GM23338 (cell line): ENCODE measurements at regions not wholly inside any gene's neighbourhood (a gene's known extent, or its start where the extent isn't known, plus 50 kb on each side); places are given as distances from the start of the nearest gene placed in this dataset.

Source experiments
- ATAC-seq: fragments of 200-7000 bp; cut with Tn5 transposase; 3 replicates; pipeline ENCODE4 v1.9.1; 2020
- DNase-seq: peaks from one replicate; pipeline ENCODE4 v3.0.0-alpha.2; 2015; ENCODE audit warnings: low spot score
- H2AFZ ChIP-seq: fragments of 200-600 bp; sonication (generic); 2 replicates; pipeline ENCODE4 v1.8.0; 2016; ENCODE audit warnings: antibody characterized with exemption, mild to moderate bottlenecking, moderate library complexity
- H3F3A ChIP-seq: fragments of 200-600 bp; sonication (generic); replicated peaks from 2 replicates; pipeline ENCODE4 v1.8.0; 2017; ENCODE audit warnings: antibody characterized with exemption, mixed run types, low read depth
- H3K27ac ChIP-seq: fragments of 200-600 bp; sonication (generic); 2 replicates; pipeline ENCODE4 v1.6.1; 2016; ENCODE audit warnings: low read depth
- H3K27me3 ChIP-seq: fragments of 200-600 bp; sonication (generic); 2 replicates; pipeline ENCODE4 v1.8.0; 2016; ENCODE audit warnings: mild to moderate bottlenecking, mixed run types, moderate library complexity; ENCODE audit not compliant: insufficient read depth
- H3K36me3 ChIP-seq: fragments of 200-600 bp; sonication (generic); 2 replicates; pipeline ENCODE4 v1.8.0; 2016; ENCODE audit warnings: mild to moderate bottlenecking; ENCODE audit not compliant: insufficient read depth
- H3K4me1 ChIP-seq: fragments of 200-600 bp; sonication (generic); 2 replicates; pipeline ENCODE4 v1.8.0; 2016; ENCODE audit warnings: mild to moderate bottlenecking, moderate library complexity; ENCODE audit not compliant: insufficient read depth
- H3K4me2 ChIP-seq: fragments of 200-600 bp; sonication (generic); 2 replicates; pipeline ENCODE4 v1.7.1; 2017; ENCODE audit warnings: mixed run types
- H3K4me3 ChIP-seq: fragments of 200-600 bp; sonication (generic); 2 replicates; pipeline ENCODE4 v1.6.1; 2016; ENCODE audit warnings: mixed run types
- H3K79me2 ChIP-seq: fragments of 200-600 bp; sonication (generic); replicated peaks from 2 replicates; pipeline ENCODE4 v1.8.0; 2017; ENCODE audit warnings: mild to moderate bottlenecking; ENCODE audit not compliant: insufficient read depth
- H3K9me2 ChIP-seq: fragments of 200-600 bp; sonication (generic); 2 replicates; pipeline ENCODE4 v1.8.0; 2017; ENCODE audit not compliant: insufficient read depth
- H4K20me1 ChIP-seq: fragments of 200-600 bp; sonication (generic); replicated peaks from 2 replicates; pipeline ENCODE4 v1.8.0; 2017; ENCODE audit warnings: mild to moderate bottlenecking; ENCODE audit not compliant: insufficient read depth
- H3K27ac Mint-ChIP-seq: 2 replicates; pipeline ENCODE4 v1.8.0; 2020; ENCODE audit warnings: inconsistent platforms, mild to moderate bottlenecking, moderate library complexity, mixed read lengths
- H3K27me3 Mint-ChIP-seq: 3 replicates; pipeline ENCODE4 v1.8.0; 2022; ENCODE audit warnings: low read depth, mild to moderate bottlenecking, moderate library complexity, mixed read lengths, inconsistent platforms; ENCODE audit not compliant: insufficient read depth, poor library complexity
- H3K36me3 Mint-ChIP-seq: 3 replicates; pipeline ENCODE4 v1.8.0; 2021; ENCODE audit warnings: low read depth, mild to moderate bottlenecking, inconsistent platforms, moderate library complexity, mixed read lengths
- H3K4me1 Mint-ChIP-seq: 3 replicates; pipeline ENCODE4 v1.8.0; 2020; ENCODE audit warnings: mild to moderate bottlenecking, inconsistent platforms, mixed read lengths
- H3K4me3 Mint-ChIP-seq: 3 replicates; pipeline ENCODE4 v1.8.0; 2021; ENCODE audit warnings: moderate library complexity, mild to moderate bottlenecking, inconsistent platforms, mixed read lengths
- H3K9me3 Mint-ChIP-seq: 3 replicates; pipeline ENCODE4 v1.8.0; 2020; ENCODE audit warnings: moderate library complexity, mild to moderate bottlenecking, inconsistent platforms, mixed read lengths
- CREB1 ChIP-seq: fragments of 250-450 bp; sonication (Bioruptor Pico); IDR thresholded peaks from 2 replicates; pipeline ENCODE4 v1.5.0; 2020; ENCODE audit warnings: low read depth, mild to moderate bottlenecking, moderate library complexity
- EZH2 ChIP-seq: fragments of 200-600 bp; sonication (generic); IDR thresholded peaks from one replicate; pipeline ENCODE4 v1.8.0; 2017; ENCODE audit warnings: antibody characterized with exemption, mild to moderate bottlenecking, low read depth; ENCODE audit not compliant: unreplicated experiment
- EZH2phosphoT487 ChIP-seq: fragments of 200-600 bp; sonication (generic); IDR thresholded peaks from one replicate; pipeline ENCODE4 v1.8.1; 2018; ENCODE audit warnings: antibody characterized with exemption; ENCODE audit not compliant: unreplicated experiment
- JUNB ChIP-seq: IDR thresholded peaks from one replicate; pipeline ENCODE4 v1.6.1; 2016; ENCODE audit warnings: antibody characterized with exemption; ENCODE audit not compliant: unreplicated experiment
- NANOG ChIP-seq: IDR thresholded peaks from 2 replicates; pipeline ENCODE4 v1.6.1; 2016; ENCODE audit warnings: antibody characterized with exemption, borderline replicate concordance
- POLR2AphosphoS5 ChIP-seq: IDR thresholded peaks from 2 replicates; pipeline ENCODE4 v1.6.1; 2016; ENCODE audit warnings: antibody characterized with exemption, low read depth
- STAT1 ChIP-seq: IDR thresholded peaks from one replicate; pipeline ENCODE4 v1.6.1; 2016; ENCODE audit warnings: antibody characterized with exemption; ENCODE audit not compliant: unreplicated experiment
- ZNF114 ChIP-seq: fragments of 250-450 bp; sonication (Bioruptor Pico); IDR thresholded peaks from 2 replicates; pipeline ENCODE4 v1.5.0; 2020; ENCODE audit warnings: mild to moderate bottlenecking, moderate library complexity
- ZNF331 ChIP-seq: fragments of 250-450 bp; sonication (Bioruptor Pico); IDR thresholded peaks from 2 replicates; pipeline ENCODE4 v1.5.0; 2020; ENCODE audit warnings: low read depth, mild to moderate bottlenecking, moderate library complexity
- TF ChIP-seq, protein P1 (sequence below): fragments of 250-450 bp; sonication (Bioruptor Pico); IDR thresholded peaks from 2 replicates; pipeline ENCODE4 v1.5.0; 2020; ENCODE audit warnings: mild to moderate bottlenecking, moderate library complexity
- TF ChIP-seq, protein P2 (sequence below): IDR thresholded peaks from one replicate; pipeline ENCODE4 v1.6.1; 2018; ENCODE audit warnings: antibody characterized with exemption; ENCODE audit not compliant: unreplicated experiment
- TF ChIP-seq, protein P3 (sequence below), 2 experiments: fragments of 200-600 bp in 1 of 2; sonication (generic) in 1 of 2; conservative IDR thresholded peaks; 2 replicates each; pipeline versions ENCODE4 v1.5.1 to v1.6.1; 2016 to 2017; ENCODE audit warnings: antibody characterized with exemption in 2 of 2, low read depth in 2 of 2, mild to moderate bottlenecking in 2 of 2, moderate library complexity in 1 of 2
- TF ChIP-seq, protein P4 (sequence below): IDR thresholded peaks from 2 replicates; pipeline ENCODE4 v1.6.1; 2016; ENCODE audit warnings: antibody characterized with exemption

DNA sequence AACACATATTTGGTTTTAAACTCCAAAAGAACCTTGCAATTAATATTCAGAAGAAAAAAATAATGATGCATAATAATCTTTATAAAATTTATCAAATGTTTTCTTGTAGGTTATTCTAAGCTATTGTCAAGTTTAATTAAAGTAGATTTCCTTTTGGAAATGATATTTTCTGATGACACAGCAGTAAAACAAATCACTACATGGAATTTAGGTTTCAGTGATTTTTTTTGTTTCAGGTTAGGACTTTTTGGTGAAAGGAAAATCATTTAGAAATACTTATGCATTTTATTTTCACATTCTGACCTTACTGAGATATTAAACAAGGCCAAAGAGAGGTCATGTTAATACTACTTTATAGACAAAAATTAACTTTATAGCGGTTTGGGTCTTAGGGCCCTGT is 1067.2 kb downstream of the TMTC2 start:
- H3K4me3 ChIP-seq, result no peak overlapping the region
- no peak for ATAC-seq
- TF ChIP-seq JUNB, result no peak
- TF ChIP-seq ZNF114 (CRISPR knock-in tag), result no peak
- TF ChIP-seq ZNF331, result no peak
- no peak for TF ChIP-seq NANOG
- no peak for TF ChIP-seq STAT1
- TF ChIP-seq, protein P1, sequence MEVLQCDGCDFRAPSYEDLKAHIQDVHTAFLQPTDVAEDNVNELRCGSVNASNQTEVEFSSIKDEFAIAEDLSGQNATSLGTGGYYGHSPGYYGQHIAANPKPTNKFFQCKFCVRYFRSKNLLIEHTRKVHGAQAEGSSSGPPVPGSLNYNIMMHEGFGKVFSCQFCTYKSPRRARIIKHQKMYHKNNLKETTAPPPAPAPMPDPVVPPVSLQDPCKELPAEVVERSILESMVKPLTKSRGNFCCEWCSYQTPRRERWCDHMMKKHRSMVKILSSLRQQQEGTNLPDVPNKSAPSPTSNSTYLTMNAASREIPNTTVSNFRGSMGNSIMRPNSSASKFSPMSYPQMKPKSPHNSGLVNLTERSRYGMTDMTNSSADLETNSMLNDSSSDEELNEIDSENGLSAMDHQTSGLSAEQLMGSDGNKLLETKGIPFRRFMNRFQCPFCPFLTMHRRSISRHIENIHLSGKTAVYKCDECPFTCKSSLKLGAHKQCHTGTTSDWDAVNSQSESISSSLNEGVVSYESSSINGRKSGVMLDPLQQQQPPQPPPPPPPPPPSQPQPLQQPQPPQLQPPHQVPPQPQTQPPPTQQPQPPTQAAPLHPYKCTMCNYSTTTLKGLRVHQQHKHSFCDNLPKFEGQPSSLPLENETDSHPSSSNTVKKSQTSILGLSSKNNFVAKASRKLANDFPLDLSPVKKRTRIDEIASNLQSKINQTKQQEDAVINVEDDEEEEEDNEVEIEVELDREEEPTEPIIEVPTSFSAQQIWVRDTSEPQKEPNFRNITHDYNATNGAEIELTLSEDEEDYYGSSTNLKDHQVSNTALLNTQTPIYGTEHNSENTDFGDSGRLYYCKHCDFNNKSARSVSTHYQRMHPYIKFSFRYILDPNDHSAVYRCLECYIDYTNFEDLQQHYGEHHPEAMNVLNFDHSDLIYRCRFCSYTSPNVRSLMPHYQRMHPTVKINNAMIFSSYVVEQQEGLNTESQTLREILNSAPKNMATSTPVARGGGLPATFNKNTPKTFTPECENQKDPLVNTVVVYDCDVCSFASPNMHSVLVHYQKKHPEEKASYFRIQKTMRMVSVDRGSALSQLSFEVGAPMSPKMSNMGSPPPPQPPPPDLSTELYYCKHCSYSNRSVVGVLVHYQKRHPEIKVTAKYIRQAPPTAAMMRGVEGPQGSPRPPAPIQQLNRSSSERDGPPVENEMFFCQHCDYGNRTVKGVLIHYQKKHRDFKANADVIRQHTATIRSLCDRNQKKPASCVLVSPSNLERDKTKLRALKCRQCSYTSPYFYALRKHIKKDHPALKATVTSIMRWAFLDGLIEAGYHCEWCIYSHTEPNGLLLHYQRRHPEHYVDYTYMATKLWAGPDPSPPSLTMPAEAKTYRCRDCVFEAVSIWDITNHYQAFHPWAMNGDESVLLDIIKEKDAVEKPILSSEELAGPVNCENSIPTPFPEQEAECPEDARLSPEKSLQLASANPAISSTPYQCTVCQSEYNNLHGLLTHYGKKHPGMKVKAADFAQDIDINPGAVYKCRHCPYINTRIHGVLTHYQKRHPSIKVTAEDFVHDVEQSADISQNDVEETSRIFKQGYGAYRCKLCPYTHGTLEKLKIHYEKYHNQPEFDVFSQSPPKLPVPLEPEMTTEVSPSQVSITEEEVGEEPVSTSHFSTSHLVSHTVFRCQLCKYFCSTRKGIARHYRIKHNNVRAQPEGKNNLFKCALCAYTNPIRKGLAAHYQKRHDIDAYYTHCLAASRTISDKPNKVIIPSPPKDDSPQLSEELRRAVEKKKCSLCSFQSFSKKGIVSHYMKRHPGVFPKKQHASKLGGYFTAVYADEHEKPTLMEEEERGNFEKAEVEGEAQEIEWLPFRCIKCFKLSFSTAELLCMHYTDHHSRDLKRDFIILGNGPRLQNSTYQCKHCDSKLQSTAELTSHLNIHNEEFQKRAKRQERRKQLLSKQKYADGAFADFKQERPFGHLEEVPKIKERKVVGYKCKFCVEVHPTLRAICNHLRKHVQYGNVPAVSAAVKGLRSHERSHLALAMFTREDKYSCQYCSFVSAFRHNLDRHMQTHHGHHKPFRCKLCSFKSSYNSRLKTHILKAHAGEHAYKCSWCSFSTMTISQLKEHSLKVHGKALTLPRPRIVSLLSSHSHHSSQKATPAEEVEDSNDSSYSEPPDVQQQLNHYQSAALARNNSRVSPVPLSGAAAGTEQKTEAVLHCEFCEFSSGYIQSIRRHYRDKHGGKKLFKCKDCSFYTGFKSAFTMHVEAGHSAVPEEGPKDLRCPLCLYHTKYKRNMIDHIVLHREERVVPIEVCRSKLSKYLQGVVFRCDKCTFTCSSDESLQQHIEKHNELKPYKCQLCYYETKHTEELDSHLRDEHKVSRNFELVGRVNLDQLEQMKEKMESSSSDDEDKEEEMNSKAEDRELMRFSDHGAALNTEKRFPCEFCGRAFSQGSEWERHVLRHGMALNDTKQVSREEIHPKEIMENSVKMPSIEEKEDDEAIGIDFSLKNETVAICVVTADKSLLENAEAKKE, result no peak
- TF ChIP-seq POLR2AphosphoS5, result no peak
- TF ChIP-seq, protein P2, sequence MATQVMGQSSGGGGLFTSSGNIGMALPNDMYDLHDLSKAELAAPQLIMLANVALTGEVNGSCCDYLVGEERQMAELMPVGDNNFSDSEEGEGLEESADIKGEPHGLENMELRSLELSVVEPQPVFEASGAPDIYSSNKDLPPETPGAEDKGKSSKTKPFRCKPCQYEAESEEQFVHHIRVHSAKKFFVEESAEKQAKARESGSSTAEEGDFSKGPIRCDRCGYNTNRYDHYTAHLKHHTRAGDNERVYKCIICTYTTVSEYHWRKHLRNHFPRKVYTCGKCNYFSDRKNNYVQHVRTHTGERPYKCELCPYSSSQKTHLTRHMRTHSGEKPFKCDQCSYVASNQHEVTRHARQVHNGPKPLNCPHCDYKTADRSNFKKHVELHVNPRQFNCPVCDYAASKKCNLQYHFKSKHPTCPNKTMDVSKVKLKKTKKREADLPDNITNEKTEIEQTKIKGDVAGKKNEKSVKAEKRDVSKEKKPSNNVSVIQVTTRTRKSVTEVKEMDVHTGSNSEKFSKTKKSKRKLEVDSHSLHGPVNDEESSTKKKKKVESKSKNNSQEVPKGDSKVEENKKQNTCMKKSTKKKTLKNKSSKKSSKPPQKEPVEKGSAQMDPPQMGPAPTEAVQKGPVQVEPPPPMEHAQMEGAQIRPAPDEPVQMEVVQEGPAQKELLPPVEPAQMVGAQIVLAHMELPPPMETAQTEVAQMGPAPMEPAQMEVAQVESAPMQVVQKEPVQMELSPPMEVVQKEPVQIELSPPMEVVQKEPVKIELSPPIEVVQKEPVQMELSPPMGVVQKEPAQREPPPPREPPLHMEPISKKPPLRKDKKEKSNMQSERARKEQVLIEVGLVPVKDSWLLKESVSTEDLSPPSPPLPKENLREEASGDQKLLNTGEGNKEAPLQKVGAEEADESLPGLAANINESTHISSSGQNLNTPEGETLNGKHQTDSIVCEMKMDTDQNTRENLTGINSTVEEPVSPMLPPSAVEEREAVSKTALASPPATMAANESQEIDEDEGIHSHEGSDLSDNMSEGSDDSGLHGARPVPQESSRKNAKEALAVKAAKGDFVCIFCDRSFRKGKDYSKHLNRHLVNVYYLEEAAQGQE, result no peak
- no peak for TF ChIP-seq EZH2
- TF ChIP-seq, protein P3, sequence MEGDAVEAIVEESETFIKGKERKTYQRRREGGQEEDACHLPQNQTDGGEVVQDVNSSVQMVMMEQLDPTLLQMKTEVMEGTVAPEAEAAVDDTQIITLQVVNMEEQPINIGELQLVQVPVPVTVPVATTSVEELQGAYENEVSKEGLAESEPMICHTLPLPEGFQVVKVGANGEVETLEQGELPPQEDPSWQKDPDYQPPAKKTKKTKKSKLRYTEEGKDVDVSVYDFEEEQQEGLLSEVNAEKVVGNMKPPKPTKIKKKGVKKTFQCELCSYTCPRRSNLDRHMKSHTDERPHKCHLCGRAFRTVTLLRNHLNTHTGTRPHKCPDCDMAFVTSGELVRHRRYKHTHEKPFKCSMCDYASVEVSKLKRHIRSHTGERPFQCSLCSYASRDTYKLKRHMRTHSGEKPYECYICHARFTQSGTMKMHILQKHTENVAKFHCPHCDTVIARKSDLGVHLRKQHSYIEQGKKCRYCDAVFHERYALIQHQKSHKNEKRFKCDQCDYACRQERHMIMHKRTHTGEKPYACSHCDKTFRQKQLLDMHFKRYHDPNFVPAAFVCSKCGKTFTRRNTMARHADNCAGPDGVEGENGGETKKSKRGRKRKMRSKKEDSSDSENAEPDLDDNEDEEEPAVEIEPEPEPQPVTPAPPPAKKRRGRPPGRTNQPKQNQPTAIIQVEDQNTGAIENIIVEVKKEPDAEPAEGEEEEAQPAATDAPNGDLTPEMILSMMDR (conservative IDR thresholded peaks at IDR 0.05; ENCODE audit: low read depth in 2 of 2), result no peak
- TF ChIP-seq EZH2phosphoT487, result no peak
- no peak for TF ChIP-seq CREB1
- TF ChIP-seq, protein P4, sequence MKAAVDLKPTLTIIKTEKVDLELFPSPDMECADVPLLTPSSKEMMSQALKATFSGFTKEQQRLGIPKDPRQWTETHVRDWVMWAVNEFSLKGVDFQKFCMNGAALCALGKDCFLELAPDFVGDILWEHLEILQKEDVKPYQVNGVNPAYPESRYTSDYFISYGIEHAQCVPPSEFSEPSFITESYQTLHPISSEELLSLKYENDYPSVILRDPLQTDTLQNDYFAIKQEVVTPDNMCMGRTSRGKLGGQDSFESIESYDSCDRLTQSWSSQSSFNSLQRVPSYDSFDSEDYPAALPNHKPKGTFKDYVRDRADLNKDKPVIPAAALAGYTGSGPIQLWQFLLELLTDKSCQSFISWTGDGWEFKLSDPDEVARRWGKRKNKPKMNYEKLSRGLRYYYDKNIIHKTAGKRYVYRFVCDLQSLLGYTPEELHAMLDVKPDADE, result no peak

More for the DNA sequence above, 1067.2 kb downstream of the TMTC2 start:
- Histone ChIP-seq H4K20me1 (no peaks in the 10 kb centered on the region), H3K79me2 (no peaks in the 10 kb centered on the region), H3K27ac (no peak overlapping the region), H3K27me3 (no peaks in the 10 kb centered on the region), H3F3A (no peaks in the 10 kb centered on the region), H2AFZ (no peak overlapping the region), H3K4me2 (no peak overlapping the region), H3K9me2 (no peaks in the 10 kb centered on the region), H3K36me3 (no peaks in the 10 kb centered on the region), H3K4me1 (no peaks in the 10 kb centered on the region)
- Mint-ChIP-seq H3K27ac (no peak overlapping the region), H3K36me3 (no peaks in the 10 kb centered on the region), H3K4me3 (no peak overlapping the region), H3K27me3 (no peaks in the 10 kb centered on the region), H3K9me3 (no peaks in the 10 kb centered on the region), H3K4me1 (no peaks in the 10 kb centered on the region)
- no peak for DNase-seq
